ENCODE measurements at regions not wholly inside any gene's neighbourhood (a gene's known extent, or its start where the extent isn't known, plus 50 kb on each side); places are given as distances from the start of the nearest gene placed in this dataset.
"Not testable (repeated sequence)": the region's sequence is repeated elsewhere in the genome, so short reads cannot be mapped to it uniquely, and the experiment has no call there.

DNA sequence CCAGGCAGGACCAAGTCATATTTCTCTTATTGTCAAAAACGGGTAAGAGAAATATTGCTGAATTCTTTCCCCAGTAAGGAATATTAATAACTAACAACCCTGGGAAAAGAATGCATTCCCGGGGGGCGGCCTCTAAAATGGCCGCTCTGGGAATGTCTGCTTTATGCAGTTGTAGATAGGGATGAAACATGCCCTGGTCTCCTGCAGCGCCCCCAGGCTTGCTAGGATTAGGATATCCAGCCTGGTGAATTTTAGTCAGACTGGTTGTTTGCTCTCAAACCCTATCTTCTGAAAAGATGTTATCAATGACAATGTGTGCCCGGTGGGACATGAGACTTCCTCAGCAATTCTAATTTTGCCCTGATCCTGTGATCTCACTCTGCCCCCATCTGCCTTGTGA is 448.1 kb downstream of the PTH2R start:
- in situ Hi-C loops (cut with HindIII; ENCODE audit: low pct_unique_long_range_greater_than_20kb, low sequenced_read_pairs) = no loop called here
- no peak for DNase-seq (ENCODE audit: low read depth)

DNA sequence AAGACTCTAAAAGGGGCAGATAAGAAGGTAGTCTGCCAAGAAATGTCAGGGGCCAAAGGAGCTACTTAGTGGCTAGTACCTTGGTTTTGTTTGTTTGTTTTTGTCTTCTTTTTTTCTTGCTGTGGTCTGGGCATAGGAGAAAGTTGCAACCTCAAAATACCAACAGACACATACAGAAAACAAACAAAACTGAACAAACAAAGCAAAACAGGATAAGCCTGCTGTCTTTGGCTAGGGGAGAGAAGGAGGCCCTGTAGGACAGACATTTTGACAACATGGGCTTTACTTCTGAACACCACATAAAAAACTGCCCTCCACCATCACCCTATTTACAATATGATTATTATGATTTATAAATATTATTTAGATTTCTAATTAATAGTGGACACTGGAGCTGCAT is 460.8 kb downstream of the PTH2R start:
- in situ Hi-C loops (cut with HindIII; ENCODE audit: low pct_unique_long_range_greater_than_20kb, low sequenced_read_pairs) = no loop called here

DNA sequence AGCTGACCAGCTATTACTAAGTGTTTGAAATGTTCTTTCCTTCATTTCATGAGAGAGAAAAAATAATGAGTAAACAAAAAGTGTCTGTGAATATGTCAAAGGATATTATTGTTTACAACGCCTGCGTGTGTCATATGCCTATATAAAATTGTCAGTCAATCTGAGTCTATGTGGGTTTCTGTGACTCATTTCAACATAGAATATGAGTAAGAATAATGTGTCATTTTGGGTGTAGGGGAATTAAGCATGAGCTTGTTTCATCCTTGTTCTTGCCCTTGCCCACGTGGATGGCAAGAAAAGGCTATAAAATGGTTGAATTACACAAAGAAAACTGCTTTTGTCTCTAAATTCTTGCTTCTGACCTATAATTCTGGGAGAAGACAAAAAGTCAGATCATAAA is 466.0 kb downstream of the PTH2R start:
- in situ Hi-C loops (cut with HindIII; ENCODE audit: low pct_unique_long_range_greater_than_20kb, low sequenced_read_pairs) = no loop called here
- DNase-seq (ENCODE audit: low read depth) = no peak

More for the DNA sequence above, 460.8 kb downstream of the PTH2R start:
- DNase-seq (ENCODE audit: low read depth) = no peak

DNA sequence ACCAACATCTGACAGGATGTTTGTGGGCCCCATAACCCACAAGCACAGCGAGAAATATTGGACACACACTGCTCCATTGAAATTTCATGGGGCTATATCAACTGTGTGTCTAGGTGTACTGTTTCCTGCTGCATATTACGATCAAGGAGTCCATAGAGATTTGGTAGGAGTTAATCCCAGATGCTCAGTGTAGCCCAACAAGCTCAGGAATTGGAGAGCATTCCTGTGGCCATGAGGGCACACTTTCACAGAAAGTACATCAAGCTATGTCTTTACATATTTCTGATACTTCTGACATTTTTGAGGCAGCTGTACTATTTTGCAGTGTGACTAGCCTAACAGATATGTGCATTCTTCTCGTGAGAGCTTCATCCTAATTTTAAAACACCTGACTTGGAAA is 473.1 kb downstream of the PTH2R start:
- in situ Hi-C loops (cut with HindIII; ENCODE audit: low pct_unique_long_range_greater_than_20kb, low sequenced_read_pairs) = no loop called here
- no peak for DNase-seq (ENCODE audit: low read depth)

DNA sequence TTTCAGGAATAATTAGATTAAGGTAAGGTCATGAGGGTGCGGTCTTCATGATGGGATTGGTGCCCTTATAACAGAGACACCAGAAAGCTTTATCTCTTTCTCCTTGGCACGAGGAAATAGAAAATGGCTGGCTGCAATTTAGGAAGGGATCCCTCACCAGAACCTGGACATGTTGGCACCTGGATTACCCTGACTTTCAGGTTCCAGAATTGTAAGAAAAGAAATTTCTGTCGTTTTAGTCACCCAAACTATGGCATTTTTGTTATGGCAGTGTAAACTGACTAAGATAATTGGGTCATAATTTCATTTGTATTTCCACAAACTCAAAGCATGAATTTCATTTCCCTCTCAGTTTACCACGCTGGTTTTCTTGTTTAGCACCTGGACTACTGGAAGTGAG is 473.6 kb downstream of the PTH2R start:
- no peak for DNase-seq (ENCODE audit: low read depth)
- in situ Hi-C loops (cut with HindIII; ENCODE audit: low pct_unique_long_range_greater_than_20kb, low sequenced_read_pairs) = no loop called here

DNA sequence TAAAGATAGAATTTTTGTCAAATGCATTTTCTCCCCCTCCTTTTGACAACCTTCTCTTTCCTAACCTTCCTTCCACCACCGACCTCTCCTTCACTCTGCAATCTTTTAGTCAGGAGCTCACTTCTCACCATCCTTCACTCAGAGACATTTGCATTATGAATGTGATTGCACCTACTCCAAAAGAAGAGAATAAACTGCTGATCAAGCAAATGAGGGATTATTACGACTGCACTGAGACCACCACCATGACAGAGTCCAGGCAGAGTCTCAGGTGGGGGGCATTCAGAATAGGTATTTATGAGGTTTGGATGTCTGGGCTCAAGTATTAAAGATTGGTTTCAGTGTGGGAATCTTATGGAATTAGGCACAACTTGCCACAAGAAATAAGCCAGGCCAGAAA is 483.9 kb downstream of the PTH2R start:
- DNase-seq (ENCODE audit: low read depth) = no peak
- in situ Hi-C loops (cut with HindIII; ENCODE audit: low pct_unique_long_range_greater_than_20kb, low sequenced_read_pairs) = no loop called here

DNA sequence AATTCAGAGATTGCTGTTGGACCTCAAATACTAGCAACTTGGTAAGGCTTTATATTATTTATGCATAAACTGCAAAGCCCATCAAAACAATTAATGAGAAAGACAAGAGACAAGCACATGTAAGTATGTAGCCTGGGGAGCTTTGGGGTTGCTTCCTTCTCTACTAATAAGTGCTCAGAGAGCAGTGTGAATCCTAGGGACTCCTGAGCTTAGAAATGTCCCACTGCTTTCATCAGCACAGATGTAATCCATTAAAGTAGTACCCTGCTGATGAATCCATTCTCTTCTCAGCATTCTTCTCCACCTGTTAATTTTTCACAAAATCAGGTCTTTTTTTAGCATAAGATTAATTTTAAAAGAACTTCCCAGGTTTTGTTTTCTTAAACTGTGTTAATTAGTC is 485.6 kb downstream of the PTH2R start:
- in situ Hi-C loops (cut with HindIII; ENCODE audit: low pct_unique_long_range_greater_than_20kb, low sequenced_read_pairs) = no loop called here
- DNase-seq (ENCODE audit: low read depth) = no peak

DNA sequence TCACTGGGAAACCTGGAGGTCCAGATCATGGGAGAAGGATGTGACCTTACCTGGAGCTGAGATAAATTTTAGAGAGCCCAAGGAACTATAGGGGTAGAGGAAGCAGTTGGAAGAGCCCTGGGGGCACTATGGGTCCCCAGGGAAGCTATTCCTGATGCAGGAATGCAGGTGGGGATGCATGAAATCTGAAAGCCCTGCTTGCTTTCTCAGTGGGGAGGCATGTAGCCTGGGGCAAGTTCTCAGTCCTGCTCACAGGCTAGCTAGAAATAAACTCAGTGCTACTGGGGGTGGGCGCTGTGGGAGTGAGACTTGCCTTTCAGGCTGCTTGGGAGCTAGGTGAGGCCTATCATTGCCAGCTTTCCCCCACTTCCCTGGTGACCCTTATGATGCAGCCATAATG is 499.7 kb downstream of the PTH2R start:
- in situ Hi-C loops (cut with HindIII; ENCODE audit: low pct_unique_long_range_greater_than_20kb, low sequenced_read_pairs) = no loop called here
- DNase-seq (ENCODE audit: low read depth) = no peak

DNA sequence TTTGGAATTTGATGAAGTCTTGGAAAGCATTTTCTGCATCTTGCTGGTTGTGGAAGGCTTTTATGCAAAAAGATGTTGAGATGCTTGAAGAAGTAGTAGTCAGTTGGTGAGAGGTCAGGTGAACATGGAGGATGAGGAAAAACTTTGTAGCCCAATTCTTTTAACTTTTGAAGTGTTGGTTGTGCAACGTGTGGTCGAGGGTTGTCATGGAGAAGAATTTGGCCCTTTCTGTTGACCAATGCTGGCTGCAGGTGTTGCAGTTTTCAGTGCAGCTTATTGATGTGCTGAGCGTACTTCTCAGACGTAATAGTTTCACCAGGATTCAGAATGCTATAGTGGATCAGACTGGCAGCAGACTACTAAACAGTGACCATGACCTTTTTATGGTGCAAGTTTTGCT is 508.4 kb upstream of the MAP2 start:
- DNase-seq (ENCODE audit: low read depth) = no peak
- in situ Hi-C loops (cut with HindIII; ENCODE audit: low pct_unique_long_range_greater_than_20kb, low sequenced_read_pairs) = no loop called here

DNA sequence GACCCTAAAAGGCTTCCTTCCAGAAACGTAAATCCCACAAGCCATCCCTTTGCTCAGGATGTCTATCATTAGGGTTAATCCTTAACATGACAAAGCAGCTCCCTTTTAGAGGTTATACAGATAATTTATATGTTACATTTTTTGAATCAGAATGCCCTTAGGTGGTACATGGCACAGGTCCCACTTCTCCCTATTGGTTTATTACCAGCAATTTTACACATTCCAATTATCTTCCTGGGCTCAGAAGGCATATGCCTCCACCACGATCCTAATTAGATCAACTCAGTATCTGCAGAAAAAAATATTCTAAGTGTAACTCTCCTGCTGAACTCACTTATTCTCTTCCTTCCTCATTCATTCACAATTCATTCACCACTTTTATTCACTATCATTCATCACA is 507.0 kb upstream of the MAP2 start:
- no peak for DNase-seq (ENCODE audit: low read depth)
- in situ Hi-C loops (cut with HindIII; ENCODE audit: low pct_unique_long_range_greater_than_20kb, low sequenced_read_pairs) = no loop called here

DNA sequence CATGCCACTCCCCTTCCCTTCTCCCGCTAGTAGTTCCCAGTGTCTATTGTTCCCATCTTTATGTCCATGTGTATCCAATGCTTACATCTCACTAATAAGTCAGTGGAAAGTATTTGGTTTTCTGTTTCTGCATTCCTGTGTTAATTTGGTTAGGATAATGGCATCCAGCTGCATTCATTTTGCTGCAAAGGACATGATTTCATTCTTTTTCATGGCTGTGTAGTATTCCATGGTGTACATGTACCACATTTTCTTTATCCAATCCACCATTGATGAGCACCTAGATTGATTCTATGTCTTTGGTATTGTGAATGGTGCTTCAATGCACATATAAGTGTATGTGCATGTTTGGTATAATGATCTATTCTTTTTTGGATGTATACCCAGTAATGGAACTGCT is 502.5 kb upstream of the MAP2 start:
- DNase-seq (ENCODE audit: low read depth); in situ Hi-C loops (cut with HindIII; ENCODE audit: low pct_unique_long_range_greater_than_20kb, low sequenced_read_pairs): not testable (repeated sequence)

DNA sequence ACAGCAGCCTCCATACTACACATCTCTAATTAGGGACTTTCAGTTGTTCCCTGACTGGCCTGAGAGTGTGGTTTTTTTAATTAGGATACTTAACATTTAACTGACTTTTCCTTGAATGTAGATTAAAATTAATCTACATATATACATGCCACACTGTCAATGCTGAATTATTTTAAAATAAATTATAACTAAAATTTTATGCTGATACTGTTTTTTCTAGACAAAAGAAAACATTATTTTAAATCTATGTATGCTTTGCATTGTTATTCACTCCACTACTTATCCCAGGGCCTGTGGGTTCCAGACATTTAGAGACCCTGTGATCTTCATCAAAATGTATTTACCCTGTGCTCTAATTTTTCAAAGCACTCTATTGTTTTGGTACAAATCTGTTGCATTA is 496.0 kb upstream of the MAP2 start:
- no peak for DNase-seq (ENCODE audit: low read depth)
- in situ Hi-C loops (cut with HindIII; ENCODE audit: low pct_unique_long_range_greater_than_20kb, low sequenced_read_pairs) = no loop called here

DNA sequence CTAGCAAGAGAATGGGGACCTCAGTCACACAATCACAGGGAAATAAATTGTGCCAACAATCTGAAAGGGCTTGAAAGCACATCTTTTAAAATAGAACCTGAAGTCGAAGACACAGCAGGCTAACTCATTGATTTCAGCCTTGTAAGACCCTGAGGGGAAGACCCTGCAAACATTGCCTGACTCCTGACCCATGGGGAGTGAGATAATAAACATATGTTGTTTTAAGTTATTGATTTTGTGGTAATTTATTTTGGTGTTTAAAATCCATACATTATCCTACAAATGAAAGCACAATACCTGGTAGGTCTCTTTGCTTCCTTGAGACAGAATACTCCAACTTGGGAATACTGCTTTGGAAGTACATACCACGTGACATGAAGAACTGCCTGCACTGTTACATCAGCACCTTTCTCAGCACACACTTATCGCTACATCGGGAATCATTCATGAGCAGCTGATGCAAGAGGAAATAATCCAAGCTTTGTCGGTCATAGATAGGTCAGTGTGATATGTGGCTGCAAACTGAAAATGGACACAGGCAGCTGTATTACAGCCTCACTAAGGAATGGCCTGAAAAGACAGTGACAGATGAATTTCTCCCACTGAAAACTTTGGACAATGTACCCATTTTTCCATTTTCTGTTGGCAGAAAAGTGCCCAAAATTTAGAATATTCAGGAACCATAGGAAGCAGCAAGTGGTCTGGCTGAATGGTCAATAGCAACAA is 494.5 kb upstream of the MAP2 start:
- DNase-seq (ENCODE audit: low read depth) = no peak
- in situ Hi-C loops (cut with HindIII; ENCODE audit: low pct_unique_long_range_greater_than_20kb, low sequenced_read_pairs) = no loop called here

DNA sequence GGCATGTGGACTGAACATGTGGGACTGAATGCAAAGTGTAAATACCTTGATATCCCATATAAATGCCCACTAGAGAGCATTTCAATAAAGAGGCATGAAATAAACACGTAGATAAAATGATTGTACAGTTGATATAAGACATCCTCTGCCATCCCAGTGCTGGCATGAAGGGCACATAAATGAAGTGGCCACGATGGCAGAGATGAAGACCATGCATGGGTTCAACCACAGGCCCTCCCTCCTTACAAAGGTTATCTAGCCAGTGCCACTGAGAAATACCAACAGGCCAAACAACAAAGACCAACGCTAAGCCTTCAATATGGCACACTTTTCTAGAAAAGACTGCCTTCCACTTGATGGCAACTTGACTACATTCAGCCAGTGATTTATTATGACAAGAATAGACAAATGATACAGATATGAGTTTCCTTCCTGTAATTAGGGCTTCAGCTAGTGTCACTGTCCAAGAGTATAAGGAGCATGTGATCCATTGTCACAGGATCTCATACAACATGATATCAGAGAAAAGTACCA is 493.9 kb upstream of the MAP2 start:
- DNase-seq (ENCODE audit: low read depth) = no peak
- in situ Hi-C loops (cut with HindIII; ENCODE audit: low pct_unique_long_range_greater_than_20kb, low sequenced_read_pairs) = no loop called here

DNA sequence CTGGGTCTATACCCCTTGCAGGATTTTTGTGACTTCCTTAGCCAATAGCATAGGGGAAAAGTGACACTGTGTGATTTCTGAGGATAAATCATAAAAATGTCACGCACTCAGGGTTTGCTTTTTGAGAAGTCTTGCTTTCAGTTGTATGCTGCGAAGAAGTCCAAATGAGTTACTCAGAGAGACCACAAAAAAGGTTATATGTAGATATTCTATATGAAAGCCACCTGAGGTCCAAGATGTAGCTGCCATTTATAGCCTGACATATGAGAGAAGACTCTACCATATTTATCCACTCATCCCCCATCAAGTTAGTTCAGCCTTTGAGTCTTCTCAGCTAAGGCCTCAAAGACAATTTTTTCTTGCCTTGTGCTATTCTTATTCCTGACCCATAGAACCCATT is 488.3 kb upstream of the MAP2 start:
- no peak for DNase-seq (ENCODE audit: low read depth)
- in situ Hi-C loops (cut with HindIII; ENCODE audit: low pct_unique_long_range_greater_than_20kb, low sequenced_read_pairs) = no loop called here

DNA sequence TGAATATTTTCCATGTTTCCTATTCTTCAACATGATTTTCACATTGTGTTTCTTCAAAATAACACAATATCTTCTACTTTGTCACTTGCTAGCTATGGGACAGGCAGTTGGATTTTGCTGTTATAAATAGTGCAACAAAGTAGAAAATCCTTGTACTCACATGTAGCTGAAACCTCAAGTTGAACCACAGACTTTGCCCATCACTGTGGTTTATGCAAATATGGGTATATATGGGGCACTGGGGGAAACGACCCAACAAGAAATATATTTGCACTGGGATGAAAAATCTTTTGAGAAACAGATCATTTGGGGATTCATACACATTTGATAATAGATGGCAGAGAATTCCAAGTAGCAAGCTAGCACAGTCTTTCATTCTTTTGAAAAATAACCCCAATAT is 486.3 kb upstream of the MAP2 start:
- DNase-seq (ENCODE audit: low read depth) = no peak
- in situ Hi-C loops (cut with HindIII; ENCODE audit: low pct_unique_long_range_greater_than_20kb, low sequenced_read_pairs) = no loop called here

DNA sequence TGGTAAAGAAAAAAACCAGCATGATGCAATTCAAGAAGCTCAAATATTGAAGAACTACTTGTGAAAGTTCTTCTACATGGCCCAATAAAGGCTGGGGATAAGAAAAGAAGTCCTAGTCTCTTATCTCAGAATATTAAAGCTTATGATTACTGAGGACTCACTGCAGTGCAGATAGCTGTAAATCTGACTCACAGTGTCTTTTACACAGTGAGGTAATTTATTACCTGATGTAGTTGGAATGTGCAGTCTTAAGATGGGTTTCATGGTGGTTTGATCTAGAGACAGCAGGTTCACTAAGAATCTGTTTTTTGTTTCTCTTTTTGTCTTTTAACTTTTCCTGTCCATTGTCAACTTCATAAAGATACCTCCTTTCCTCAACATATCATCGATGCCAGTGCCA is 484.0 kb upstream of the MAP2 start:
- no peak for DNase-seq (ENCODE audit: low read depth)
- in situ Hi-C loops (cut with HindIII; ENCODE audit: low pct_unique_long_range_greater_than_20kb, low sequenced_read_pairs) = no loop called here

DNA sequence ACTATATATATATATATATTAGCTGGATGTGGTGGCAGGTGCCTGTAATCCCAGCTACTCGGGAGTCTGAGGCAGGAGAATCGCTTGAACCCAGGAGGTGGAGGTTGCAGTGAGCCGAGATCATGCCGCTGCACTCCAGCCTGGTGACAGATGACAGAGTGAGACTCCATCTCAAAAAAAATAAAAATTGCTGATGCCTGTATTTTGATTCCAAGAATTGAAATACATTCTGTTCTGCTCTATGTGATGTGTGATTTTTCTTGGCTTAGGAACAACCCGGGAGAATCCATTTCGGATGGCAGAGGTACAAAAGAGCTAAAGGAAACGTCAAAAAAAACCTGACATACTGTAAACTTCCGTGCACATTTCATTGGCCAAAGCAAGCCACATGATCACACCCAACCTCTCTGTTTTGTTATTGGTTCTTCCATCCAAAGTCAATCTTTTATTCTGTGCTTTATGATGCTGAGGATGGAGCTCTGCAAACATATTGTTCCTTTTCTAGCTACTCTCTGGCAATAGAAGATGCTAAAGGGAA is 478.1 kb upstream of the MAP2 start:
- in situ Hi-C loops (cut with HindIII; ENCODE audit: low pct_unique_long_range_greater_than_20kb, low sequenced_read_pairs) = no loop called here

DNA sequence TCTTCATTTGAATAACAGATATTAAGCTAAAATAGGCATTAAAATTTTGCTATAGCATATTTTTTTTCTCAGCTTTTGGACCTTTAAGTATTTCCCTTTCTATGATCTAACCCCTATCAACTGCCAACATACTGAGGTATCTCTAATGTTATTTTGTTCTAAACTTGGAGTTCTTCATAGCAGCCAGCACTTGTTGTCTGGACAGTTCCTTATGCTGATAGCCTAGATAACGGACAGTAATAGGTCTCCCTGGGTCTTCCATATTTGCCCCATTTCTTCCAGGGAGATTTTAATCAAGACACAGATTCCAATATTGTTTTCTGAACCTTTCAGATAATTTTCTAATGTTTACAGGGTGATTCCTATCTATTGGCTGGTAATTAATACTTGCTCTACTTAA is 475.8 kb upstream of the MAP2 start:
- in situ Hi-C loops (cut with HindIII; ENCODE audit: low pct_unique_long_range_greater_than_20kb, low sequenced_read_pairs) = no loop called here

More for the DNA sequence above, 478.1 kb upstream of the MAP2 start:
- no peak for DNase-seq (ENCODE audit: low read depth)

DNA sequence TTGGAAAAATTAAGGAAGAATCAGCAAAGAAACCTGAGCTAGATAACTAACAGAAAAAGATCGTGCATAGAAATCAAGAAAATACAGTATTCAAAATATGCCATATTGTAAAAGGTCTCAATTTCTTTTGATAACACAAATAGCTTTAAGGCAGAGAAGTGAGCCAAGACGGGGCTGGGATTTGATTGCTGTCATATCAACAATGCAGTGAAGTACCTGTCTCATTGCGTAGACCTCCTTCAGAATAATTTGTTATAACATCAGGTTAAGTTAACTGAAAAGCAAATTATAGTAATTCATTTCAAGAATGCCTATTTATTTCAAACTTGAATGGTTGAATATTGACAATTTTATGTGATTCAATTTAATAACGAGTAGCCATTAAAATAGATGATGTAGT is 453.8 kb upstream of the MAP2 start:
- in situ Hi-C loops (cut with HindIII; ENCODE audit: low pct_unique_long_range_greater_than_20kb, low sequenced_read_pairs) = no loop called here
- DNase-seq (ENCODE audit: low read depth) = no peak

More for the DNA sequence above, 475.8 kb upstream of the MAP2 start:
- DNase-seq (ENCODE audit: low read depth) = no peak
